H1 (cell line): ENCODE measurements at regions not wholly inside any gene's neighbourhood (a gene's known extent, or its start where the extent isn't known, plus 50 kb on each side); places are given as distances from the start of the nearest gene placed in this dataset.
A peak's percentile ranks its signal among the peaks of the same experiment; 100 is the strongest.

Experiments
- CTCF ChIA-PET: fragments of 300-600 bp; sonication (Branson Sonifier 250); formaldehyde crosslinking; loops from one replicate; lab custom pipeline; 2021; ENCODE audit not compliant: partially characterized antibody; lab: Charles Lee
- POLR2A ChIA-PET: fragments of 300-600 bp; sonication (Branson Sonifier 250); formaldehyde crosslinking; loops from one replicate; lab custom pipeline; 2021; ENCODE audit warnings: inconsistent platforms; ENCODE audit not compliant: partially characterized antibody; lab: Charles Lee
- DNase-seq, 2 experiments: peaks; one replicate each; pipeline versions ENCODE4 v3.0.0 to v3.0.0-alpha.2; 2010 to 2022; ENCODE audit warnings: low spot score in 2 of 2, low read depth in 1 of 2, mixed read lengths in 1 of 2
- FAIRE-seq: peaks from 2 replicates; lab custom pipeline; 2011; peaks lifted over from hg19 to GRCh38; lab: Jason Lieb, UNC
- H2AFZ ChIP-seq: 2 replicates; pipeline ENCODE4 v1.8.1; 2012; ENCODE audit warnings: low read length, inconsistent platforms
- H2AK5ac ChIP-seq: 2 replicates; pipeline ENCODE4 v1.6.1; 2013; ENCODE audit warnings: low read depth, low read length
- H2BK120ac ChIP-seq: replicated peaks from 2 replicates; pipeline ENCODE3; 2013; ENCODE audit warnings: low read depth, low read length, inconsistent platforms
- H2BK12ac ChIP-seq: 2 replicates; pipeline ENCODE4 v1.6.1; 2013; ENCODE audit warnings: low read depth, low read length
- H2BK15ac ChIP-seq: 2 replicates; pipeline ENCODE4 v1.6.1; 2013; ENCODE audit warnings: low read length
- H2BK20ac ChIP-seq: 2 replicates; pipeline ENCODE4 v1.6.1; 2013; ENCODE audit warnings: low read length
- H2BK5ac ChIP-seq: 2 replicates; pipeline ENCODE4 v1.6.1; 2013; ENCODE audit warnings: low read depth, low read length
- H3K14ac ChIP-seq: 2 replicates; pipeline ENCODE4 v1.6.1; 2013; ENCODE audit warnings: inconsistent platforms; ENCODE audit not compliant: insufficient read length
- H3K18ac ChIP-seq: 2 replicates; pipeline ENCODE4 v1.6.1; 2013; ENCODE audit warnings: low read length; ENCODE audit errors: extremely low read depth
- H3K23ac ChIP-seq: 2 replicates; pipeline ENCODE4 v1.6.1; 2013; ENCODE audit warnings: inconsistent platforms; ENCODE audit not compliant: insufficient read length
- H3K23me2 ChIP-seq: 2 replicates; pipeline ENCODE4 v1.6.1; 2013; ENCODE audit warnings: low read depth, low read length
- H3K27ac ChIP-seq: 2 replicates; pipeline ENCODE4 v1.6.1; 2011; ENCODE audit warnings: low read depth, low read length, inconsistent platforms
- H3K27me3 ChIP-seq, 4 experiments: replicated peaks in 1 of 4; 1 replicate in 1 of 4; 2 replicates in 3 of 4; pipeline versions ENCODE4 v1.6.1 to v1.8.1; 2011 to 2013; ENCODE audit warnings: low read length in 3 of 4, mild to moderate bottlenecking in 3 of 4, inconsistent platforms in 2 of 4, mixed read lengths in 2 of 4, moderate library complexity in 1 of 4; ENCODE audit not compliant: control insufficient read depth in 3 of 4, insufficient read depth in 3 of 4; ENCODE audit errors: extremely low read depth in 1 of 4
- H3K36me3 ChIP-seq, 4 experiments: 2 replicates each; pipeline versions ENCODE4 v1.6.1 to v1.8.1; 2011 to 2013; ENCODE audit warnings: mild to moderate bottlenecking in 4 of 4, low read length in 3 of 4, moderate library complexity in 2 of 4, control low read depth in 1 of 4, inconsistent platforms in 1 of 4; ENCODE audit not compliant: insufficient read depth in 4 of 4, control insufficient read depth in 2 of 4
- H3K4ac ChIP-seq: replicated peaks from 2 replicates; pipeline ENCODE3; 2013; ENCODE audit warnings: low read length, low read depth, mixed read lengths, inconsistent platforms; ENCODE audit not compliant: insufficient read length
- H3K4me1 ChIP-seq, 4 experiments: replicated peaks in 1 of 4; 1 replicate in 1 of 4; 2 replicates in 3 of 4; pipeline versions ENCODE4 v1.6.1 to v1.8.1; 2011 to 2013; ENCODE audit warnings: low read length in 3 of 4, inconsistent platforms in 2 of 4, mixed read lengths in 1 of 4; ENCODE audit not compliant: insufficient read depth in 4 of 4, control insufficient read depth in 3 of 4
- H3K4me2 ChIP-seq, 2 experiments: 2 replicates each; pipeline versions ENCODE4 v1.6.1 to v1.8.1; 2011 to 2013; ENCODE audit warnings: low read depth in 2 of 2, low read length in 2 of 2, control low read depth in 1 of 2, inconsistent platforms in 1 of 2, mild to moderate bottlenecking in 1 of 2; ENCODE audit not compliant: insufficient read depth in 1 of 2
- H3K4me3 ChIP-seq, 4 experiments: fragments of 200-600, 300-600 bp in 1 of 4; sonication (generic), shearing (Covaris generic), sonication (Bioruptor Twin) in 1 of 4; 2 replicates each; pipeline versions ENCODE4 v1.5.1 to v1.8.1; 2011 to 2016; ENCODE audit warnings: low read length in 4 of 4, low read depth in 3 of 4, control low read depth in 2 of 4, inconsistent platforms in 2 of 4, mild to moderate bottlenecking in 2 of 4, mixed read lengths in 1 of 4, moderate library complexity in 1 of 4; ENCODE audit not compliant: insufficient read depth in 2 of 4; ENCODE audit errors: extremely low read depth in 1 of 4
- H3K56ac ChIP-seq: replicated peaks from 2 replicates; pipeline ENCODE3; 2013; ENCODE audit warnings: low read depth, mild to moderate bottlenecking, mixed read lengths, low read length, inconsistent platforms; ENCODE audit not compliant: insufficient read length
- H3K79me1 ChIP-seq: 2 replicates; pipeline ENCODE4 v1.6.1; 2013; ENCODE audit warnings: low read depth, low read length, control low read depth
- H3K79me2 ChIP-seq, 2 experiments: 2 replicates each; pipeline versions ENCODE4 v1.6.1 to v1.8.1; 2012 to 2013; ENCODE audit warnings: low read length in 2 of 2, mild to moderate bottlenecking in 2 of 2, inconsistent platforms in 1 of 2; ENCODE audit not compliant: insufficient read depth in 2 of 2, control insufficient read depth in 1 of 2
- H3K9ac ChIP-seq, 4 experiments: replicated peaks in 1 of 4; 1 replicate in 1 of 4; 2 replicates in 3 of 4; pipeline versions ENCODE4 v1.6.1 to v1.8.1; 2011 to 2013; ENCODE audit warnings: low read depth in 3 of 4, low read length in 3 of 4, control low read depth in 2 of 4, mild to moderate bottlenecking in 2 of 4, moderate library complexity in 2 of 4, inconsistent platforms in 1 of 4; ENCODE audit errors: extremely low read depth in 1 of 4
- H3K9me3 ChIP-seq, 2 experiments: 2 replicates each; pipeline versions ENCODE4 v1.6.1 to v1.8.1; 2012 to 2013; ENCODE audit warnings: mild to moderate bottlenecking in 2 of 2, moderate library complexity in 2 of 2, control low read depth in 1 of 2, inconsistent platforms in 1 of 2, low read depth in 1 of 2, low read length in 1 of 2, mixed read lengths in 1 of 2; ENCODE audit not compliant: insufficient read depth in 2 of 2
- H4K20me1 ChIP-seq, 2 experiments: replicated peaks in 1 of 2; 2 replicates each; pipeline versions ENCODE3 to v1.8.1; 2011 to 2013; ENCODE audit warnings: inconsistent platforms in 2 of 2, low read length in 2 of 2, mild to moderate bottlenecking in 1 of 2; ENCODE audit not compliant: insufficient read depth in 2 of 2, control insufficient read depth in 1 of 2
- H4K5ac ChIP-seq: 2 replicates; pipeline ENCODE4 v1.6.1; 2013; ENCODE audit warnings: low read length, low read depth, mixed read lengths, inconsistent platforms; ENCODE audit not compliant: insufficient read length
- H4K8ac ChIP-seq: 2 replicates; pipeline ENCODE4 v1.8.0; 2013; ENCODE audit warnings: mild to moderate bottlenecking, moderate library complexity, low read length, inconsistent platforms; ENCODE audit not compliant: insufficient read depth; ENCODE audit errors: extremely low read depth
- H4K91ac ChIP-seq: replicated peaks from 2 replicates; pipeline ENCODE3; 2013; ENCODE audit warnings: low read length, mixed read lengths, inconsistent platforms; ENCODE audit not compliant: insufficient read length
- ASH2L ChIP-seq: fragments of 200-600, 300-600 bp; sonication (generic); IDR thresholded peaks from one replicate; pipeline ENCODE4 v1.7.1; 2017; ENCODE audit warnings: low read length
- CREB1 ChIP-seq: IDR thresholded peaks from 2 replicates; pipeline ENCODE4 v1.6.1; 2012; ENCODE audit warnings: inconsistent platforms
- EZH2 ChIP-seq: fragments of 200-600 bp; sonication (generic); IDR thresholded peaks from 2 replicates; pipeline ENCODE4 v1.7.1; 2012; ENCODE audit warnings: low read depth, mild to moderate bottlenecking, moderate library complexity, low read length, inconsistent platforms; ENCODE audit not compliant: severe bottlenecking
- HDAC2 ChIP-seq, 2 experiments: fragments of 300-600 bp in 1 of 2; sonication (generic) in 1 of 2; IDR thresholded peaks; 2 replicates each; pipeline ENCODE4 v1.6.1; 2011 to 2012; ENCODE audit warnings: low read depth in 2 of 2, low read length in 2 of 2, mild to moderate bottlenecking in 2 of 2, moderate library complexity in 2 of 2, borderline replicate concordance in 1 of 2, inconsistent platforms in 1 of 2
- MAFK ChIP-seq: IDR thresholded peaks from 2 replicates; pipeline ENCODE4 v1.6.1; 2012; ENCODE audit warnings: low read depth, mild to moderate bottlenecking, improper control_type of control experiment, low read length
- NANOG ChIP-seq: IDR thresholded peaks from 2 replicates; pipeline ENCODE4 v1.6.1; 2011; ENCODE audit warnings: low read length, low read depth, mild to moderate bottlenecking, inconsistent platforms; ENCODE audit not compliant: insufficient read depth, poor library complexity, severe bottlenecking
- SP2 ChIP-seq: IDR thresholded peaks from 2 replicates; pipeline ENCODE4 v1.6.1; 2012; ENCODE audit warnings: mild to moderate bottlenecking, low read length, inconsistent platforms
- SUZ12 ChIP-seq: fragments of 200-600 bp; sonication (generic); IDR thresholded peaks from 2 replicates; pipeline ENCODE4 v1.6.1; 2012; ENCODE audit warnings: mild to moderate bottlenecking, inconsistent platforms, low read length, moderate library complexity, mixed read lengths
- TAF1 ChIP-seq: IDR thresholded peaks from 2 replicates; pipeline ENCODE4 v1.6.1; 2011; ENCODE audit warnings: mild to moderate bottlenecking, low read depth, low read length
- YY1 ChIP-seq: IDR thresholded peaks from 2 replicates; pipeline ENCODE4 v1.6.1; 2011; ENCODE audit warnings: low read depth, mild to moderate bottlenecking, low read length
- WGBS, 2 experiments: shearing (Covaris generic) in 1 of 2; methylation state at CpG; one replicate each; pipeline versions ENCODE4 v1.1.6 to v1.1.7; 2013 to 2015; ENCODE audit warnings: low lambda C conversion rate in 2 of 2, mixed read lengths in 2 of 2, inconsistent platforms in 1 of 2, low coverage in 1 of 2, missing lambda C conversion rate in 1 of 2; ENCODE audit not compliant: insufficient replicate concordance in 2 of 2, insufficient coverage in 1 of 2, insufficient read length in 1 of 2; ENCODE audit errors: extremely low coverage in 1 of 2, missing lambda C conversion rate in 1 of 2; 5-methylcytosine and 5-hydroxymethylcytosine counted together

- H3K23me2 ChIP-seq, result no peaks in the 10 kb centered on the region; the same call in 1 of the 2 replicates
- no peak overlapping the region for H3K56ac ChIP-seq
- H2BK12ac ChIP-seq, result peak overlapping the region; percentile 77; the same call in 1 of the 2 replicates
- H3K9me3 ChIP-seq, result no peaks in the 10 kb centered on the region
- H3K9ac ChIP-seq, result no peak overlapping the region
- H3K14ac ChIP-seq, result no peak overlapping the region
- H3K27ac ChIP-seq, result no peak overlapping the region
- FAIRE-seq (no peak), DNase-seq (no peak)
- no peaks in the 10 kb centered on the region for H3K36me3 ChIP-seq
- ChIA-PET POLR2A (interaction anchor here (0.9 to 1.3 kb wide), 2 partner anchors 55 to 140 kb away, joined by 4 read pairs; no protein-coding TSS in a partner anchor), CTCF (interaction anchor here (0.7 to 3.8 kb wide), 5 partner anchors 10 to 286 kb away, joined by 5 to 23 read pairs (median 13); no protein-coding TSS in a partner anchor)
- no peak overlapping the region for H3K23ac ChIP-seq
- H2BK120ac ChIP-seq, result peak overlapping the region; percentile 35
- H2BK15ac ChIP-seq, result peak overlapping the region; percentile 95; the same call in 1 of the 2 replicates
- H4K8ac ChIP-seq, result no peak overlapping the region
- H4K5ac ChIP-seq, result no peak overlapping the region
- H3K27me3 ChIP-seq, result peaks cover 0 to 4% (median 2%) of the 10 kb centered on the region in 4 experiments; a peak in 5 of 7 replicates
- 94% methylated on average over 10 of the region's 10 CpGs; no CpG with 5 or more reads in 1 of the 2 experiments for WGBS, 2 experiments
- H2BK5ac ChIP-seq, result no peak overlapping the region
- no peaks in the 10 kb centered on the region for H4K20me1 ChIP-seq
- H3K4me2 ChIP-seq, result no peak overlapping the region
- peak overlapping the region; percentile 59; the same call in 1 of the 2 replicates for H2AK5ac ChIP-seq
- no peak overlapping the region for H3K4me3 ChIP-seq
- H3K79me2 ChIP-seq, result no peaks in the 10 kb centered on the region
- peaks cover 0 to 18% (median 12%) of the 10 kb centered on the region in 4 experiments; a peak in 6 of 7 replicates for H3K4me1 ChIP-seq
- no peaks in the 10 kb centered on the region for H3K79me1 ChIP-seq
- H2BK20ac ChIP-seq, result 0 out of 2 replicates have a peak overlapping the region, but pooled peaks have one; percentile 64
- no peak overlapping the region for H2AFZ ChIP-seq
- no peak overlapping the region for H3K4ac ChIP-seq
- H4K91ac ChIP-seq, result no peak overlapping the region
- 0 out of 2 replicates have a peak overlapping the region, but pooled peaks have one; percentile 55 for H3K18ac ChIP-seq
- TF ChIP-seq SUZ12 (no peak), TAF1 (no peak), HDAC2 (IDR thresholded peaks at IDR 0.05; ENCODE audit: borderline replicate concordance in 1 of 2, low read depth in 2 of 2, low read length in 2 of 2) (no peak), SP2 (no peak), MAFK (no peak), ASH2L (no peak), CREB1 (no peak), EZH2 (no peak), NANOG (no peak), YY1 (no peak)
These were observed 104.9 kb upstream of the SLC2A1 start for GRCh38 chr1:43063394-43064219.
